ENCODE measurements at regions not wholly inside any gene's neighbourhood (a gene's known extent, or its start where the extent isn't known, plus 50 kb on each side); places are given as distances from the start of the nearest gene placed in this dataset.
"Not testable (repeated sequence)": the region's sequence is repeated elsewhere in the genome, so short reads cannot be mapped to it uniquely, and the experiment has no call there.

DNA sequence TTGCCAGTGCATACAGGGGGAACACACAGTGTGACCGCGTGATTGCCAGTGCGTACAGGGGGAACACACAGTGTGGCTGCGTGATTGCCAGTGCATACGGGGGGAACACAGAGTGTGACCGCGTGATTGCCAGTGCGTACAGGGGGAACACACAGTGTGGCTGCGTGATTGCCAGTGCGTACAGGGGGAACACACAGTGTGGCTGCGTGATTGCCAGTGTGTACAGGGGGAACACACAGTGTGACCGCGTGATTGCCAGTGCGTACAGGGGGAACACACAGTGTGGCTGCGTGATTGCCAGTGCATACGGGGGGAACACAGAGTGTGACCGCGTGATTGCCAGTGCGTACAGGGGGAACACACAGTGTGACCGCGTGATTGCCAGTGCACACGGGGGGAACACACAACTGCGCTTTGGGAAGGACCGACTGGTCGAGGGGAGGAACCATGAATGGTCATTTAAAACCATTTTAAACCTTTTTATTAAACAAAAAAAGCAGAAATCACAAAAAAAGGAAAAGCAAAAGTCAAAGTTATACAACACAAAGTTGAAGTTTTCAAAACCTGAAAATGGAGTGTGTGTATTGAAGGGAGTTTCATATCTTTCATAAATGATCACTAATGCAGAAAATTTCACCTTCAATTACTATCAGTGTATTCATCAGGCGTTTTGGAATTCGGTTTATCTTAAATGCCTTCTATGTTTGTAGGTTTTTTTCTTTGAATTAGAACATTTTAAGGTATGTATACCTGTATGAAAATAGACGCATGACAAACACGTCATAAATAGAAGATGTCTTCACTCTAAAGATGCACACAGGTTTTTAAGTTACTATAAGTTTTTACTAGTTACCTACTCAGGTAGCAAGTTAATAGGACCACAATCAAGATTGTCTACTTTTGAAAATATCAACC is 141.0 kb downstream of the RTP5 start:
- DNase-seq, result not testable (repeated sequence)

DNA sequence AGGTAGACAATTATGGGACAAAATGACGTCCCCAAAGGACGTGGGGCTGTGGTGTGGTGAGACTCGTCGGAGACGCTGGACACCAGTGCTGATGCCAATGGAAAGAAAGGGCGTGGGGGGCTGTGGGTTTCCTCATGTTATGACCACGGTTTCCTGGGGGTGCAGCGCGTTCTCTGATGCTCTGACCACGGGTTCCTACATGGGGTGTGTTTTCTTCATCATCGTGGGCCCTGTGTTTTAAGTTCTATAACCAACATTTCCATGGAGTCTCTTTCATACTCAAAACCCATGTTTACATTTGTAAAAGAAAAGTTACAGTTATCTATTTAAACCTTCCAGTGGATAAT is 141.6 kb downstream of the RTP5 start:
- DNase-seq, result no peak

GRCh38 chr2:242011516-242011915 is 142.0 kb downstream of the RTP5 start:
- no peak for DNase-seq

- DNase-seq, result no peak
Observed at GRCh38 chr2:242011991-242012764, 142.6 kb downstream of the RTP5 start.

DNA sequence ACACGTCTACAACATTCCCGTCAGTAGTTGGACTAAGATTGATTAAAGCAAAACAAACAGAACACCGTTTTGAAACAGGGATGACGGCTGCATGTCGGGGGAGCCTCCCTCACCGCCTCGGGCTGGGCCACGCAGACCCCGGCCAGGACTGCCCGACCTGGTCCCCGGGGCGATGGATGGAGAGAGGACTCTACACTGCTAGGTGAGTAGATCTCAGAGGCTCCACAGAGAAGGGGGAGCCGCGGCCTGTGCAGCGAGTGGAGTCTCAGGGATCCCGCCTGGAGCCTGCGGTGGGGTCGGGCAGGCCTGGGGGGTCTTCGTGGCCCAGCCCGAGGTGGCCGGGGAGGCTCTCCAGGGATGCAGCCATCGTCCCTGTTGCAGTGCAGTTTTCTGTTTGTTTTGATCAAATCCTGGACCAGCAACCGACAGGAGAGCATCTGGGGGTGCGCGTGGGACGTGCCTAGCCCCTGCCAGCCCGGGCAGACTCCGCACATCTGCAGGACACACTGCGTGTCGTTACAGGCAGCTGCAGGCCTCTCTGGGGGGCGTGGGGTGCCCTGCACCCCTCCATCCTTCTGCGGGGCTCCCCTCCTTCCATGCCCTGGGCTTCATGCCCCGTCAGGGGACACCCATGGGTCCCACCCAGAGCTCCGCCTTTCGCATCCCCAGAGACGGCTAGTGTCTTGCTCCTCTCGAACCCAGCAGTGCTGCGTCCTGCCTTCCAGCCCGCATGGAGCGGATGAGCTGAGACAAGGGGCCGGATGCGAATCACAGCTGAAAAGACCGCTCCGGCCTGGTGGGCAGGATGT is 143.6 kb downstream of the RTP5 start:
- no peak for DNase-seq

- no peak for DNase-seq
Observed at GRCh38 chr2:242013771-242014170, 144.2 kb downstream of the RTP5 start.

- DNase-seq, result no peak
Observed at GRCh38 chr2:242015108-242016065, 145.9 kb downstream of the RTP5 start.

GRCh38 chr2:242017086-242017485 is 147.6 kb downstream of the RTP5 start:
- no peak for DNase-seq

GRCh38 chr2:242018416-242018815 is 148.9 kb downstream of the RTP5 start:
- DNase-seq, result not testable (repeated sequence)

DNA sequence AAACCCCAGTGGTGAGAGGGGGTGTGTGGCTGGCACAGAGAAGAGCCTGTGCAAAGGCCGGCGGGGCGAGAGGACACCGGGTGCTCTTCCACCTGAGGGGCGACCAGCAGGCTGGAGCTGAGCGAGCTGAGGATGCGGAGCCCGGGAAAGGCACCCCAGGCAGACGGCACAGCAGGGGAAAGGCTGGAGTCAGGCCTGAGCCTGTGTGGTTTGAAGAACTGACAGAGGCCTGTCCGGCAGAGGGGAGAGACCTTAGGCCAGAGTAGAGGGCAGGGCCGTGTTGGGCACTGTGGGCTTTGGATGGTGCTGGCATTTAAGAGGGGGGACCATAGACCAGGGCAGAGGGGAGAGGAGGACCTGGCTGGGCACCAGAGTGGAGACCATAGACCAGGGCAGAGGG is 149.8 kb downstream of the RTP5 start:
- no peak for DNase-seq

DNA sequence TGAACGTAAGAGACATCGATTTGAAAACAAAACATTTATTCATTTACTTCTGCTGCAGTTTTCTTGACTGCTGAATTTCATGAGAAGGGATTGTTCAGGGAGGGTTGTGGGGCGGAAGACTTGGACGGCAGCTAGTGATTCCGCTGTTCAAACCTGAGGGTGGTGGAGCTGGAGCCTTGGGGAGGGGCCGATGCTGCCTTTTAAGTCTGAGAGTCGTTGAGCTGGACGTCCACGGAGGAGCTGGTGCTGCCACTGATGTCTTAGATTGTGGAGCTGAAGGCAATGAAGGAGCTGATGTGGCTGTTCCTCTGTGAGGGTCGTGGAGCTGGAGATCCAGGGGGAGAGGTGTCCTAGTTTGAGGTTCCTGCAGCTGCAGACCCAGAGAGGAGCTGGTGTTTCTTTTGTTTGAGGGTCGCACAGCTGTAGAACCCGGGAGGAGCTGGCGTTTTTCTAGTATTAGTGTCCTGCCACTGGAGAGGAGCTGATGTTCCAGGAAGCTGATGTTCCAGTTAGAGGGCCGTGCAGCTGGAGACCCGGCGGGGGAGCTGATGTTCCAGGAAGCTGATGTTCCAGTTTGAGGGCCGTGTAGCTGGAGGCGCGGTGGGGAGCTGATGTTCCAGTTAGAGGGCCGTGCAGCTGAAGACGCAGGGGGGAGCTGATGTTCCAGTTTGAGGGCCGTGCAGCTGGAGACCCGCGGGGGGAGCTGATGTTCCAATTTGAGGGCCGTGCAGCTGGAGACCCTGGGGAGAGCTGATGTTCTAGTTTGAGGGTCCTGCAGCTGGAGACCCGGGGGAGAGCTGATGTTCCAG is 150.9 kb downstream of the RTP5 start:
- peak; percentile 27 for DNase-seq

DNA sequence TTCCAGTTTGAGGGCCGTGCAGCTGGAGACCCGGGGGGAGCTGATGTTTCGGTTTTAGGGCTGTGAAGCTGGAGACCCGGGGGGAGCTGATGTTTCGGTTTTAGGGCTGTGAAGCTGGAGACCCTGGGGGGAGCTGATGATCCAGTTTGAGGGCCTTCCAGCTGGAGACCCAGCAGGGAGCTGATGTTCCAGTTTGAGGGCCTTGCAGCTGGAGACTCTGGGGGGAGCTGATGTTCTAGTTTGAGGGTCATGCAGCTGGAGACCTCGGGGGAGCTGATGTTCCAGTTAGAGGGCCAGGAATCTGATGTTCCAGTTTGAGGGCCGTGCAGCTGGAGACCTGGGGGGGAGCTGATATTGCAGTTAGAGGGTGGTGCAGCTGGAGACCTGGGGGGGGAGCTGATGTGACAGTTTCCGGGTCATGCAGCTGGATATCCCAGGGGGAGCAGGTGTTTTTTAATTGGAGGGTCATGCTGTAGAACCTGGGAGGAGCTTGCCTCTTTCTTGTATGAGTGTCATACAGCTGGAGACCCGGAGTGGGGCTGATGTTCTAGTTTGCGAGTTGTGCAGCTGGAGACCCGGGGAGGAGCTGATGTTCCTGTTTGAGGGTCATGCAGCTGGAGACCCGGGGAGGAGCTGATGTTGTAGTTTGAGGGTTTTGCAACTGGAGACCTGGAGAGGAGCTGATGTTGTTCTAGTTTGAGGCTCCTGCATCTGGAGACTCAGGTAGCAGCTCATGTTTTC is 153.2 kb downstream of the RTP5 start:
- no peak for DNase-seq

DNA sequence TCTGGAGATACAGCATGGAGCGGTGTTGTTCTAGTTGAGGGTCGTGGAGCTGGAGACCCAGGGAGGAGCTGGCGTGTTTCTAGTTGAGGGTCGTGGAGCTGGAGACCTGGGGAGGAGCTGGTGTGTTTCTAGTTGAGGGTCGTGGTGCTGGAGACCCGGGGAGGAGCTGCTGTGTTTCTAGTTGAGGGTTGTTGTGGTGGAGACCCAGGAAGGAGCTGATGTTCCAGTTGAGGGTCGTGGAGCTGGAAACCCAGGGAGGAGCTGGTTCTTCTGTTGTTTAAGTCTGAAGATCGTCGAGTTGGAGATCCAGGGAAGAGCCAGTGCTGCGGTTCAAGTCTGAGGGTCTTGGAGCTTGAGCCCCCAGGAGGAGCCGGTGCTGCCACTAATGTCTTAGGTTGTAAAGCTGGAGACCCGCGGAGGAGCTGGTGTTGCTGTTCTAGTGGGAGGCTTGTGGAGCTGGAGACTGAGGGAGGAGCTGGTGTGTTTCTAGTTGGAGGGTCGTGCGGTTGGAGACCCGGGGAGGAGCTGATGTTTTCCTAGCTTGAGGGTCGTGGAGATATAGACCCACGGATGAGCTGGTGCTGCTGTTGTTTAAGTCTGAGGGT is 155.3 kb downstream of the RTP5 start:
- no peak for DNase-seq

DNA sequence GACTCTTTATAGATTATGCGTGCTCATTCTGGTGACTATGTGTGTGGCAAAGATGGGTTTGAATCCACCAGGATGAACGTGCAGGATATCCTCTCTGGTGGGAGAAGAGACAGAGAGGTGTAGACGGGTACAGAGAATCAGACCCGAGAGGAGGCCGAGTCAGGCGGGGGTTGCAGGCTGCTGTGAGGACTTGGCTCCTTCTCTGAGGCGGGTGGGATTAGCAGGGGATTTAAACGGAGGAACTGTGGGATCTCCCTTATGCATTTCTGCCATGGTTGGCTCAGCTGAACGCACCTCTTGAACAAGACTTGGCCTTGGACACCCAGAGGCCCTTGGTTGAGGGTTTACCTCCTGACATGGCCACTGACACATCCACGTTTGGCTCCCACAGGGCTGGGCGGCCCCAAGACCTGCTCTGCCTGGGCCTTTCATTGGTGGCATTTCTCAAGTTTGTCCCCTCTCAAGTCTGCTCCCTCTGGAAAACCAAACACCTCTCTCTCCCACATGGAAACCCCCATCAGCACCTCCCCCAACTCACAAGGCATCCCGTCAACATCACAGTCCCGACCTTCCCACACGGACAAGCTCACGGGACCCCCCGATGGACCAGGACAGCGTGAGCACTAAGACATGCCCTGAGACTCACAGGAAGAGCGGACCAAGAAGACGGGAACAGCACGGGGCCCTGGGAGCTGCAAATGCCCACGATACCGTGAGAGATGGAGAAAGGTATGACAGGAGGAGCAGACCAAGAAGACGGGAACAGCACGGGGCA is 158.3 kb downstream of the RTP5 start:
- no peak for DNase-seq

GRCh38 chr2:242029422-242030225 is 160.1 kb downstream of the RTP5 start:
- DNase-seq, result no peak

DNA sequence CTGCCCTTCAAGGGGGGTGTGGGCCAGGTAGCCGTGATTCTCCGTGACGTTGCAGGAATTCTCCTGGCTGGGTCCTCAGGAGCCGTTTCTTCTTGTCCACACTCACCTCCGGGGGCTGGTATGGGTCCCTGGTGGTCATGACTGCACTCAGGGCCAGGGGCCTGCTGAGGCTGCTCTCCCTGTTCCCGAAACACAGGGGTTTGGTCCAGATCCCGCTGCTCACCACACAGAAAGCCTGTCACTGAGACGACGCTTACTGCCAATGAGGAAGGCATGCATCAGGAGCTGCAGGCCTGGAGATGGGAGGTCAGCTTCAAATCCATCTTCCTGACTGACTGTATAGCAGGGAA is 160.7 kb downstream of the RTP5 start:
- DNase-seq, result no peak

DNA sequence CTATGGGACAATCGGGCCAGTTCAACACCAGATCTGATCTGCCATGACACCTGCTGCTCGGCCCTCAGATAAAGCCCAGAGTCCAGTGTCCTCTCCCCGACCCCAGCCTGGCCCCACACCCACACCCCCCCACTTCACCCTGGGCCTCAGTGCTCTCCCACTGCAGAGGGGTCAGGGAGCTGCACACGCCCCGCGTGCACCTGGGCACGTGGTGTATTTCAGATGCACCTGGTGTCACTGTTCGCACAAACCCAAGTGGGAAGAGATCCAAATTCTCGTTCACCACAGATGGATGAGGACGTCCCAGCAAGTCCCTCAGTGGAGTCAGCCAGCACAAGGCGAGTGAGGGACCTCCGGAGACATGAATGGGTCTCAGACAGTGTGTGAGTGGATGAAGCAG is 161.3 kb downstream of the RTP5 start:
- no peak for DNase-seq

GRCh38 chr2:242031481-242032019 is 162.0 kb downstream of the RTP5 start:
- no peak for DNase-seq
